Large intestine (tissue), 3 donors: ENCODE measurements at regions not wholly inside any gene's neighbourhood (a gene's known extent, or its start where the extent isn't known, plus 50 kb on each side); places are given as distances from the start of the nearest gene placed in this dataset.

Experiments used
- DNase-seq, 2 donors: peaks; one replicate each; pipeline versions ENCODE4 v3.0.0 to v3.0.0-alpha.2; 2013
- H3K27ac ChIP-seq: one replicate; pipeline ENCODE4 v1.5.1; 2013; ENCODE audit warnings: low read length
- H3K27me3 ChIP-seq: 2 replicates; pipeline ENCODE4 v1.6.1; 2013; ENCODE audit warnings: low read length; ENCODE audit not compliant: control insufficient read depth, insufficient read depth
- H3K36me3 ChIP-seq: 2 replicates; pipeline ENCODE4 v1.6.1; 2013; ENCODE audit warnings: low read length; ENCODE audit not compliant: control insufficient read depth, insufficient read depth
- H3K4me1 ChIP-seq: one replicate; pipeline ENCODE4 v1.6.1; 2013; ENCODE audit warnings: low read length; ENCODE audit not compliant: control insufficient read depth, insufficient read depth
- H3K4me3 ChIP-seq: one replicate; pipeline ENCODE4 v1.5.1; 2013; ENCODE audit warnings: low read length
- H3K9me3 ChIP-seq: one replicate; pipeline ENCODE4 v1.6.1; 2013; ENCODE audit warnings: mild to moderate bottlenecking, low read depth, low read length, moderate library complexity; ENCODE audit not compliant: control insufficient read depth
- WGBS: methylation state at CpG from one replicate; pipeline ENCODE4 v1.1.5; 2013; ENCODE audit warnings: low lambda C conversion rate; ENCODE audit not compliant: insufficient coverage; 5-methylcytosine and 5-hydroxymethylcytosine counted together

- Histone ChIP-seq H3K9me3 (no peaks in the 10 kb centered on the region), H3K27me3 (no peaks in the 10 kb centered on the region), H3K27ac (no peak overlapping the region), H3K4me3 (no peak overlapping the region), H3K4me1 (no peaks in the 10 kb centered on the region), H3K36me3 (no peaks in the 10 kb centered on the region)
- 71% methylated on average over 1 of the region's 1 CpG for WGBS
- DNase-seq, result no peak
These were observed 398.6 kb downstream of the RFPL4B start for GRCh38 chr6:112745765-112746164.

GRCh38 chr6:112749673-112750072 is 402.5 kb downstream of the RFPL4B start:
- no CpG with 5 or more reads among the region's 5 CpGs for WGBS
- Histone ChIP-seq H3K9me3 (no peaks in the 10 kb centered on the region), H3K4me3 (no peak overlapping the region), H3K36me3 (no peaks in the 10 kb centered on the region), H3K27ac (no peak overlapping the region), H3K4me1 (no peaks in the 10 kb centered on the region), H3K27me3 (no peaks in the 10 kb centered on the region)
- no peak for DNase-seq

- Histone ChIP-seq H3K4me3 (no peak overlapping the region), H3K27ac (no peak overlapping the region), H3K4me1 (no peaks in the 10 kb centered on the region), H3K9me3 (no peaks in the 10 kb centered on the region), H3K27me3 (no peaks in the 10 kb centered on the region), H3K36me3 (no peaks in the 10 kb centered on the region)
- no peak for DNase-seq
- 80% methylated on average over 2 of the region's 2 CpGs for WGBS
These were observed 405.2 kb downstream of the RFPL4B start for GRCh38 chr6:112752305-112752704.

- DNase-seq, result no peak
- Histone ChIP-seq H3K36me3 (no peaks in the 10 kb centered on the region), H3K4me3 (no peak overlapping the region), H3K9me3 (no peaks in the 10 kb centered on the region), H3K27ac (no peak overlapping the region), H3K4me1 (no peaks in the 10 kb centered on the region), H3K27me3 (no peaks in the 10 kb centered on the region)
These were observed 405.7 kb downstream of the RFPL4B start for GRCh38 chr6:112752791-112753190.

- no peaks in the 10 kb centered on the region for H3K4me1 ChIP-seq
- H3K4me3 ChIP-seq, result no peak overlapping the region
- no peaks in the 10 kb centered on the region for H3K27me3 ChIP-seq
- H3K36me3 ChIP-seq, result no peaks in the 10 kb centered on the region
- H3K27ac ChIP-seq, result no peak overlapping the region
- DNase-seq, result no peak
- no peaks in the 10 kb centered on the region for H3K9me3 ChIP-seq
These were observed 413.7 kb downstream of the RFPL4B start for GRCh38 chr6:112760831-112761230.

- Histone ChIP-seq H3K27me3 (no peaks in the 10 kb centered on the region), H3K9me3 (no peaks in the 10 kb centered on the region), H3K4me1 (no peaks in the 10 kb centered on the region), H3K36me3 (no peaks in the 10 kb centered on the region), H3K4me3 (no peak overlapping the region), H3K27ac (no peak overlapping the region)
- DNase-seq, result no peak
- WGBS, result 60% methylated on average over 1 of the region's 2 CpGs
These were observed 414.6 kb downstream of the RFPL4B start for GRCh38 chr6:112761740-112762139.

- no peaks in the 10 kb centered on the region for H3K36me3 ChIP-seq
- no peaks in the 10 kb centered on the region for H3K27me3 ChIP-seq
- no peaks in the 10 kb centered on the region for H3K4me1 ChIP-seq
- DNase-seq, result no peak
- H3K9me3 ChIP-seq, result peaks cover 3% of the 10 kb centered on the region
- no peak overlapping the region for H3K4me3 ChIP-seq
- H3K27ac ChIP-seq, result no peak overlapping the region
- no CpG with 5 or more reads among the region's 2 CpGs for WGBS
These were observed 417.2 kb downstream of the RFPL4B start for GRCh38 chr6:112764377-112764776.

GRCh38 chr6:112770308-112770707 is 423.2 kb downstream of the RFPL4B start:
- no peak for DNase-seq

GRCh38 chr6:112773187-112773586 is 426.1 kb downstream of the RFPL4B start:
- H3K27ac ChIP-seq, result no peak overlapping the region
- H3K4me1 ChIP-seq, result no peaks in the 10 kb centered on the region
- no CpG with 5 or more reads among the region's 1 CpG for WGBS
- no peaks in the 10 kb centered on the region for H3K9me3 ChIP-seq
- no peak overlapping the region for H3K4me3 ChIP-seq
- H3K36me3 ChIP-seq, result no peaks in the 10 kb centered on the region
- DNase-seq, result no peak
- H3K27me3 ChIP-seq, result no peaks in the 10 kb centered on the region

More at GRCh38 chr6:112770308-112770707, 423.2 kb downstream of the RFPL4B start:
- Histone ChIP-seq H3K36me3 (no peaks in the 10 kb centered on the region), H3K27me3 (no peaks in the 10 kb centered on the region), H3K27ac (no peak overlapping the region), H3K4me1 (no peaks in the 10 kb centered on the region), H3K4me3 (no peak overlapping the region), H3K9me3 (peaks cover 3% of the 10 kb centered on the region)
- no CpG with 5 or more reads among the region's 2 CpGs for WGBS

GRCh38 chr6:112774319-112774718 is 427.2 kb downstream of the RFPL4B start:
- no peak overlapping the region for H3K4me3 ChIP-seq
- 100% methylated on average over 1 of the region's 4 CpGs for WGBS
- H3K36me3 ChIP-seq, result no peaks in the 10 kb centered on the region
- H3K27me3 ChIP-seq, result no peaks in the 10 kb centered on the region
- H3K9me3 ChIP-seq, result no peaks in the 10 kb centered on the region
- no peak for DNase-seq
- H3K4me1 ChIP-seq, result no peaks in the 10 kb centered on the region
- no peak overlapping the region for H3K27ac ChIP-seq

- H3K27ac ChIP-seq, result no peak overlapping the region
- WGBS, result 24% methylated on average over 4 of the region's 9 CpGs
- DNase-seq, result peak; percentile 45 to 50
These were observed 433.5 kb downstream of the RFPL4B start for GRCh38 chr6:112780498-112781096.

More at GRCh38 chr6:112780498-112781096, 433.5 kb downstream of the RFPL4B start:
- H3K9me3 ChIP-seq, result no peaks in the 10 kb centered on the region
- no peaks in the 10 kb centered on the region for H3K4me1 ChIP-seq
- no peaks in the 10 kb centered on the region for H3K27me3 ChIP-seq
- H3K36me3 ChIP-seq, result no peaks in the 10 kb centered on the region
- H3K4me3 ChIP-seq, result no peak overlapping the region
